ENCODE measurements at regions not wholly inside any gene's neighbourhood (a gene's known extent, or its start where the extent isn't known, plus 50 kb on each side); places are given as distances from the start of the nearest gene placed in this dataset.
A peak's percentile ranks its signal among the peaks of the same experiment; 100 is the strongest.

GRCh38 chr12:118493962-118494361 lies 117.6 kb downstream of the SUDS3 start:
- H3K4me3 ChIP-seq, result no peak overlapping the region
- H3K27ac ChIP-seq, result no peak overlapping the region
- intact Hi-C loops (cut with DNase I), result no loop called here
- no peak for TF ChIP-seq CTCF (IDR thresholded peaks at IDR 0.05)
- WGBS, 2 donors, result 27 to 30% methylated on average over 2 of the region's 2 CpGs
- H3K9me3 ChIP-seq, result peaks cover 0 to 2% (median 0%) of the 10 kb centered on the region in 11 donors
- DNase-seq, result no peak
- no peaks in the 10 kb centered on the region for H3K36me3 ChIP-seq
- no peak for ATAC-seq
- peaks cover 0 to 11% (median 0%) of the 10 kb centered on the region in 9 donors for H3K4me1 ChIP-seq
- no peaks in the 10 kb centered on the region for H3K27me3 ChIP-seq

DNA sequence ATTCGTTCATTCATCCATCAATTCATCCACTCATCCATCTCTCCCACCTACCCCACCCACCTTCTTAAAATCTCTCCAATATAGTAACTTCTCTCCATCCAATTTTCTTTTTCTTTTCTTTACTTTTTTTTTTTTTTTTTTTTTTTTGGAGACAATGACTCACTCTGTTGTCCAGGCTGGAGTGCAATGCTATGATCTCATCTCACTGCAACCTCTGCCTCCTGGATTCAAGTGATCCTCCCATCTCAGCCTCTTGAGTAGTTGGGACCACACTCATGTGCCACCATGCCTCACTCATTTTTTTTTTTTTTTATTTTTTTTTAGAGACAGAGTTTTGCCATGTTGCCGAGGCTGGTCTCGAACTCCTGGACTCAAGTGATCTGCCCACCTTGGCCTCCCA lies 118.4 kb downstream of the SUDS3 start:
- intact Hi-C loops (cut with DNase I), result no loop called here
- no peak overlapping the region for H3K27ac ChIP-seq
- no peak for DNase-seq
- no peak for ATAC-seq
- H3K9me3 ChIP-seq, result no peaks in the 10 kb centered on the region
- no peak overlapping the region for H3K4me3 ChIP-seq
- H3K36me3 ChIP-seq, result no peaks in the 10 kb centered on the region
- 86 to 91% methylated on average over 3 of the region's 3 CpGs for WGBS, 2 donors
- H3K4me1 ChIP-seq, result peaks cover 0 to 11% (median 0%) of the 10 kb centered on the region in 9 donors
- H3K27me3 ChIP-seq, result no peaks in the 10 kb centered on the region
- no peak for TF ChIP-seq CTCF (IDR thresholded peaks at IDR 0.05)

GRCh38 chr12:118495296-118495695 lies 118.9 kb downstream of the SUDS3 start:
- no peaks in the 10 kb centered on the region for H3K36me3 ChIP-seq
- 72 to 74% methylated on average over 2 of the region's 2 CpGs for WGBS, 2 donors
- H3K4me1 ChIP-seq, result peaks cover 0 to 11% (median 0%) of the 10 kb centered on the region in 9 donors
- no peaks in the 10 kb centered on the region for H3K27me3 ChIP-seq
- DNase-seq (no peak), ATAC-seq (no peak)
- intact Hi-C loops (cut with DNase I), result no loop called here
- no peak overlapping the region for H3K4me3 ChIP-seq
- TF ChIP-seq CTCF (IDR thresholded peaks at IDR 0.05), result no peak
- H3K27ac ChIP-seq, result no peak overlapping the region
- no peaks in the 10 kb centered on the region for H3K9me3 ChIP-seq

- peak; percentile 71 to 96 (median 90) for ATAC-seq
- H3K9me3 ChIP-seq, result no peaks in the 10 kb centered on the region
- H3K36me3 ChIP-seq, result no peaks in the 10 kb centered on the region
- TF ChIP-seq CTCF (IDR thresholded peaks at IDR 0.05), result peak in 6 of 9 donors; percentile 14 to 49 (median 41)
- intact Hi-C loops (cut with DNase I), result no loop called here
- H3K4me3 ChIP-seq, result no peak overlapping the region
- no peak overlapping the region for H3K27ac ChIP-seq
- peak in 1 of 2 donors; percentile 29 for DNase-seq
- 35 to 44% methylated on average over 3 of the region's 3 CpGs for WGBS, 2 donors
- H3K27me3 ChIP-seq, result no peaks in the 10 kb centered on the region
- H3K4me1 ChIP-seq, result peaks cover 0 to 11% (median 0%) of the 10 kb centered on the region in 9 donors
Observed at GRCh38 chr12:118498171-118498570, 121.8 kb downstream of the SUDS3 start.
